Gastroesophageal sphincter (tissue), 4 donors: ENCODE measurements at regions not wholly inside any gene's neighbourhood (a gene's known extent, or its start where the extent isn't known, plus 50 kb on each side); places are given as distances from the start of the nearest gene placed in this dataset.
"Not testable (repeated sequence)": the region's sequence is repeated elsewhere in the genome, so short reads cannot be mapped to it uniquely, and the experiment has no call there.

ENCODE experiments used
- ATAC-seq: fragments of 150-250 bp; one replicate; pipeline ENCODE4 v1.9.1; 2016; ENCODE audit warnings: mild to moderate bottlenecking, moderate library complexity
- H3K27ac ChIP-seq, 4 donors: fragments of 200-600 bp; sonication (generic) in 3 of 4; 1 replicate in 3 of 4; 2 replicates in 1 of 4; pipeline ENCODE4 v1.5.1; 2016 to 2019
- H3K27me3 ChIP-seq: fragments of 200-600 bp; sonication (generic); one replicate; pipeline ENCODE4 v1.5.1; 2019
- H3K36me3 ChIP-seq, 2 donors: fragments of 200-600 bp; sonication (generic); one replicate each; pipeline ENCODE4 v1.5.1; 2019; ENCODE audit warnings: control low read depth in 1 of 2
- H3K4me1 ChIP-seq, 3 donors: fragments of 200-600 bp; sonication (generic); 1 replicate in 2 of 3; 2 replicates in 1 of 3; pipeline ENCODE4 v1.5.1; 2016 to 2019; ENCODE audit warnings: control low read depth in 2 of 3
- H3K4me3 ChIP-seq, 2 donors: fragments of 200-600 bp; sonication (generic); one replicate each; pipeline ENCODE4 v1.5.1; 2019; ENCODE audit warnings: mild to moderate bottlenecking in 1 of 2, moderate library complexity in 1 of 2
- H3K9me3 ChIP-seq, 3 donors: fragments of 200-600 bp; sonication (generic); one replicate each; pipeline ENCODE4 v1.5.1; 2017 to 2019; ENCODE audit warnings: control low read depth in 2 of 3
- EP300 ChIP-seq: sonication (generic); formaldehyde crosslinking; IDR thresholded peaks from one replicate; pipeline ENCODE4 v1.6.1; 2017; ENCODE audit warnings: antibody characterized with exemption, mild to moderate bottlenecking
- POLR2A ChIP-seq, 2 donors: fragments of 450-650 bp; IDR thresholded peaks; one replicate each; pipeline ENCODE4 v1.6.1; 2017; ENCODE audit warnings: antibody characterized with exemption in 2 of 2, mild to moderate bottlenecking in 2 of 2, moderate library complexity in 1 of 2
- POLR2AphosphoS5 ChIP-seq: sonication (generic); formaldehyde crosslinking; IDR thresholded peaks from one replicate; pipeline ENCODE4 v1.6.1; 2017; ENCODE audit warnings: antibody characterized with exemption
- WGBS, 2 donors: methylation state at CpG; one replicate each; pipeline ENCODE4 v1.1.5; 2018; ENCODE audit warnings: low coverage in 1 of 2; 5-methylcytosine and 5-hydroxymethylcytosine counted together
- TF ChIP-seq, protein P1 (sequence below), 4 experiments: fragments of 200-600 bp in 2 of 4; fragments of 450-650 bp in 2 of 4; sonication (generic) in 1 of 4; IDR thresholded peaks; one replicate each; pipeline ENCODE4 v1.5.1; 2017 to 2019; ENCODE audit warnings: antibody characterized with exemption in 4 of 4, mild to moderate bottlenecking in 2 of 4, moderate library complexity in 2 of 4

- ATAC-seq = no peak
- H3K4me1 ChIP-seq = no peaks in the 10 kb centered on the region
- no peaks in the 10 kb centered on the region for H3K27me3 ChIP-seq
- no peak overlapping the region for H3K27ac ChIP-seq
- peaks cover 0 to 8% (median 0%) of the 10 kb centered on the region in 3 donors for H3K9me3 ChIP-seq
- no peak overlapping the region for H3K4me3 ChIP-seq
- TF ChIP-seq, protein P1, sequence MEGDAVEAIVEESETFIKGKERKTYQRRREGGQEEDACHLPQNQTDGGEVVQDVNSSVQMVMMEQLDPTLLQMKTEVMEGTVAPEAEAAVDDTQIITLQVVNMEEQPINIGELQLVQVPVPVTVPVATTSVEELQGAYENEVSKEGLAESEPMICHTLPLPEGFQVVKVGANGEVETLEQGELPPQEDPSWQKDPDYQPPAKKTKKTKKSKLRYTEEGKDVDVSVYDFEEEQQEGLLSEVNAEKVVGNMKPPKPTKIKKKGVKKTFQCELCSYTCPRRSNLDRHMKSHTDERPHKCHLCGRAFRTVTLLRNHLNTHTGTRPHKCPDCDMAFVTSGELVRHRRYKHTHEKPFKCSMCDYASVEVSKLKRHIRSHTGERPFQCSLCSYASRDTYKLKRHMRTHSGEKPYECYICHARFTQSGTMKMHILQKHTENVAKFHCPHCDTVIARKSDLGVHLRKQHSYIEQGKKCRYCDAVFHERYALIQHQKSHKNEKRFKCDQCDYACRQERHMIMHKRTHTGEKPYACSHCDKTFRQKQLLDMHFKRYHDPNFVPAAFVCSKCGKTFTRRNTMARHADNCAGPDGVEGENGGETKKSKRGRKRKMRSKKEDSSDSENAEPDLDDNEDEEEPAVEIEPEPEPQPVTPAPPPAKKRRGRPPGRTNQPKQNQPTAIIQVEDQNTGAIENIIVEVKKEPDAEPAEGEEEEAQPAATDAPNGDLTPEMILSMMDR (IDR thresholded peaks at IDR 0.05) = no peak
- TF ChIP-seq POLR2A (IDR thresholded peaks at IDR 0.05) = no peak
- no peak for TF ChIP-seq EP300
- no peak for TF ChIP-seq POLR2AphosphoS5
- H3K36me3 ChIP-seq = no peaks in the 10 kb centered on the region
Observed at GRCh38 chr3:94373456-94373855, 310.6 kb downstream of the NSUN3 start.

DNA sequence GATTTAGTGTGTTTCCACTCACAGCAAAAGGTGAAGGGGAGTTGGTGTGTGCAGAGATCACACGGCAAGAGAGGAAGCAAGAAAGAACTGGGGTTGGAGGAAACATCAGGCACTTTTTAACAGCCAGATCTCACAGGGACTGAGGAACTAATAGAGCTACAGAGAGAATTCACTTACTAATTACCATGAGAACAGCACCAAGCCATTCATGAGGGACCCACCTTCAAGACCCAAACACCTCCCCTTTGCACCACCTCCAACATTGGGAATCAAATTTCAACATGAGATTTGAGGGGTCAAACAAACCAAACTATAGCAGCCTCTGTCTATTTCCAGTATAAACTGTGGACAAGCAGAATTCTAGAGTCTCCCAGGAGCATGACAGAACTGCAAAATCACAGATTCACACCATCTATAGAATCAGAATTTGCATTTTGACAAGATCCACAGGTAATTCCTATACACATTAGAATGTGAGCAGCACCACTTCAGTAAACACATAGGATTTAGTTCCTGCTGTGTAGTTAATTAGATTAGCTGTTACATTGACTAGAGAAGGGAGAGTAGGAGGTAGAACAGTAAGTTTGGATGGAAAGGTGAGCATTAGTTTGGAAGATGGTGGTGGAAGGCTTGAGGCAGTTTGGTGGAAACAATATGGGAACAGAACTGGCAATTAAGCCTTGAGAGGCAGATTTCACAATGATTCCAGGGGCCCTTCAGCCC, 311.7 kb downstream of the NSUN3 start:
- Histone ChIP-seq H3K9me3 (peaks cover 0 to 8% (median 0%) of the 10 kb centered on the region in 3 donors), H3K4me3 (no peak overlapping the region), H3K27ac (no peak overlapping the region), H3K27me3 (no peaks in the 10 kb centered on the region), H3K36me3 (no peaks in the 10 kb centered on the region), H3K4me1 (no peaks in the 10 kb centered on the region)
- 60 to 69% methylated on average over 1 of the region's 1 CpG for WGBS, 2 donors
- TF ChIP-seq POLR2A (IDR thresholded peaks at IDR 0.05) (no peak), EP300 (no peak), POLR2AphosphoS5 (no peak)
- TF ChIP-seq, protein P1 (IDR thresholded peaks at IDR 0.05) = no peak
- no peak for ATAC-seq

DNA sequence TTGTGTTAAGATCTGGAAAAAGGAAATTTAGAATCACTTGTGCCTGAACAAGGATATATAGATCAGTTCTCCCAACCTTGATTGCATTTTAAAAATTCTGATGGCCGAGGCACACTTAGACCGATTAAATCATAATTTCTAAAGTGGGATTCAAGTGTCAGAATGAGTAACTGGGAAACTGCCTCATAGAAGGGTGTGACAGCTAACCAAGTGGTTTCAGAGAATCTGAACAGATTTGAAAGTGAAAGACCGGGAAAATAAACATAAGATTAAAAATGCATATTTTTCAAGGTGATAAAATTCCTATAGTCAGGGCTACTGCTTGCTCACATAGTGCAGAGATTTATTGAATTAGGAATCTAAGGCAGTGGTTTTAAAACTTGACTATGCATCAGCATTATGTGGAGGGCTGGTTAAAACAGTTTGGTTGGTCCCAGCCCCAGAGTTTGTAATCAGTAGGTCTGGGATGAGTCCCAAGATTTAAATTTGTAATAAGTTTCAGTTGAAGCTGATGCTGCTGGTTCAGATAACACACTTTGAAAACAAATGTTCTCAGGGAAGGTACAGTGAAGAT, 314.3 kb downstream of the NSUN3 start:
- H3K4me3 ChIP-seq, H3K9me3 ChIP-seq, H3K4me1 ChIP-seq, ATAC-seq, H3K27ac ChIP-seq, H3K36me3 ChIP-seq, H3K27me3 ChIP-seq: not testable (repeated sequence)
- WGBS, 2 donors = 75 to 94% methylated on average over 3 of the region's 3 CpGs

DNA sequence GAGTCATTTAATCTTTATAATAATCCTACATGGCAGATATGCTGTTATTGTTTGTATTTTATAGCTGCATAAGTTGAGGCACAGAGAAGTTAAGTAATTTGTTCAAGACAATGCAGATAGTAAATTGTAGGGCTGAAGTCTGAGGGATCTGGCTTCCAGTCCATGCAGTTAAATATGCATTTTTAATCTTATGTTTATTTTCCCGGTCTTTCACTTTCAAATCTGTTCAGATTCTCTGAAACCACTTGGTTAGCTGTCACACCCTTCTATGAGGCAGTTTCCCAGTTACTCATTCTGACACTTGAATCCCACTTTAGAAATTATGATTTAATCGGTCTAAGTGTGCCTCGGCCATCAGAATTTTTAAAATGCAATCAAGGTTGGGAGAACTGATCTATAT, 315.0 kb downstream of the NSUN3 start:
- H3K27ac ChIP-seq, H3K9me3 ChIP-seq, H3K4me3 ChIP-seq, H3K27me3 ChIP-seq, H3K36me3 ChIP-seq, ATAC-seq, H3K4me1 ChIP-seq: not testable (repeated sequence)
- 57 to 71% methylated on average over 2 to 3 of the region's 3 CpGs for WGBS, 2 donors

DNA sequence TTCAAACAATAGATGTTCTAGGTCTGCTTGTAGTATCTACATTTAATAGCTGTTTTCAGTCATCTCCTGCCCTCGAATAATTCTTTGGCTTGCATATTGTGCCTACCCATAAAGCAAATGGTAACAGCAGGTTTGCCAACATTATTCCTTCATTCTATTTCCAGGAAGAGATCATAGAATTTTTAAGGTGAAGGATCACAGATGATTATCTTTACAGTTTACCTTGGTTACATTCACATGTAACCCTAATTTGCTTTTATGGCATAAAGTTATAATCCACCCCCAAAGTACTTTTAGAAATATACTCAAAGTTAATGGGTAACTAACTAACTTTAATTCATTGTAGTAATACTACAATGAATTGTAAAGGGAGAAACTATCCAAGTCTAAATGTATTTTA, 315.5 kb downstream of the NSUN3 start:
- Histone ChIP-seq H3K4me3 (no peak overlapping the region), H3K4me1 (no peaks in the 10 kb centered on the region), H3K27ac (no peak overlapping the region), H3K9me3 (no peaks in the 10 kb centered on the region), H3K36me3 (no peaks in the 10 kb centered on the region), H3K27me3 (no peaks in the 10 kb centered on the region)
- TF ChIP-seq POLR2A (IDR thresholded peaks at IDR 0.05) (no peak), POLR2AphosphoS5 (no peak), EP300 (no peak)
- TF ChIP-seq, protein P1 (IDR thresholded peaks at IDR 0.05) = no peak
- no peak for ATAC-seq
- 92 to 100% methylated on average over 1 of the region's 1 CpG for WGBS, 2 donors

DNA sequence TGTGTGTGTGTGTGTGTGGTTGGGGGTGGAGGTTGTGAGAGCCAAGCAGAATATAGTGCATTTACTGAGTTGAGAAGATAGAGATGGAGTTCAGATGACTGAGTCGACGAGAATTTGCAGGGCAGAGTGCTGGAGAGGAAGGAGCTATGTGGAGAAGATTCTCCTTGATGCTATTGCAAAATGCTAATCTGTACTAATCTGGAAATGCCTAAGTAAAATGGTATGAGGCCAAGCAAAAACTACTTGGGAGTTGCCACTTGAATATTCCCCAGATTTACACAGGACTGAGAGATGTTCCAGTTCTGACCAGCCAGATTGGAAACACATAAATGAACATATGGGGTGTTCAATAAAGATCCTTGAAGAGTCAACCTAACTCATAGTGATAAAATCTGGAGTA, 316.4 kb downstream of the NSUN3 start:
- H3K9me3 ChIP-seq = no peaks in the 10 kb centered on the region
- ATAC-seq = no peak
- 81 to 94% methylated on average over 2 of the region's 2 CpGs for WGBS, 2 donors
- H3K27me3 ChIP-seq = no peaks in the 10 kb centered on the region
- H3K4me1 ChIP-seq = no peaks in the 10 kb centered on the region
- TF ChIP-seq POLR2A (IDR thresholded peaks at IDR 0.05) = no peak
- TF ChIP-seq, protein P1 (IDR thresholded peaks at IDR 0.05) = no peak
- no peak overlapping the region for H3K27ac ChIP-seq
- H3K36me3 ChIP-seq = no peaks in the 10 kb centered on the region
- no peak overlapping the region for H3K4me3 ChIP-seq
